BE2C (cell line): ENCODE measurements at regions not wholly inside any gene's neighbourhood (a gene's known extent, or its start where the extent isn't known, plus 50 kb on each side); places are given as distances from the start of the nearest gene placed in this dataset.

Experiments used
- DNase-seq: peaks from one replicate; pipeline ENCODE4 v3.0.0-alpha.2; 2020
- H3K27me3 ChIP-seq: fragments of 250-450 bp; sonication (Bioruptor Pico); 2 replicates; pipeline ENCODE4 v1.5.1; 2020; ENCODE audit warnings: mild to moderate bottlenecking
- H3K36me3 ChIP-seq: fragments of 250-450 bp; sonication (Bioruptor Pico); 2 replicates; pipeline ENCODE4 v1.5.1; 2020; ENCODE audit warnings: mild to moderate bottlenecking
- H3K4me1 ChIP-seq: fragments of 250-450 bp; sonication (Bioruptor Pico); 2 replicates; pipeline ENCODE4 v1.5.1; 2020
- H3K4me3 ChIP-seq: 2 replicates; pipeline ENCODE4 v1.5.1; 2011; ENCODE audit warnings: low read depth, low read length
- H3K9me3 ChIP-seq: fragments of 250-450 bp; sonication (Bioruptor Pico); 2 replicates; pipeline ENCODE4 v1.5.1; 2020
- CTCF ChIP-seq: IDR thresholded peaks from 2 replicates; pipeline ENCODE4 v1.5.1; 2012; ENCODE audit warnings: mild to moderate bottlenecking, low read depth, low read length

- DNase-seq: no peak
- H3K4me1 ChIP-seq: no peaks in the 10 kb centered on the region
- no peak for TF ChIP-seq CTCF
- H3K36me3 ChIP-seq: no peaks in the 10 kb centered on the region
- no peaks in the 10 kb centered on the region for H3K9me3 ChIP-seq
- H3K27me3 ChIP-seq: no peaks in the 10 kb centered on the region
- H3K4me3 ChIP-seq: no peak overlapping the region
These were observed 615.6 kb upstream of the ADAMTS9 start for GRCh38 chr3:65303431-65303830.

- no peak overlapping the region for H3K4me3 ChIP-seq
- TF ChIP-seq CTCF: no peak
- DNase-seq: no peak
- no peaks in the 10 kb centered on the region for H3K27me3 ChIP-seq
- no peaks in the 10 kb centered on the region for H3K9me3 ChIP-seq
- no peaks in the 10 kb centered on the region for H3K4me1 ChIP-seq
- H3K36me3 ChIP-seq: no peaks in the 10 kb centered on the region
These were observed 603.8 kb upstream of the ADAMTS9 start for GRCh38 chr3:65291448-65292125.

- H3K27me3 ChIP-seq: no peaks in the 10 kb centered on the region
- no peaks in the 10 kb centered on the region for H3K36me3 ChIP-seq
- no peak for TF ChIP-seq CTCF
- no peak overlapping the region for H3K4me3 ChIP-seq
- DNase-seq: no peak
- H3K4me1 ChIP-seq: no peaks in the 10 kb centered on the region
- no peaks in the 10 kb centered on the region for H3K9me3 ChIP-seq
These were observed 601.0 kb upstream of the ADAMTS9 start for GRCh38 chr3:65288776-65289175.

- no peaks in the 10 kb centered on the region for H3K9me3 ChIP-seq
- no peak overlapping the region for H3K4me3 ChIP-seq
- H3K27me3 ChIP-seq: no peaks in the 10 kb centered on the region
- no peaks in the 10 kb centered on the region for H3K4me1 ChIP-seq
- no peak for TF ChIP-seq CTCF
- no peak for DNase-seq
- H3K36me3 ChIP-seq: no peaks in the 10 kb centered on the region
These were observed 598.2 kb upstream of the ADAMTS9 start for GRCh38 chr3:65285956-65286355.

- no peak for TF ChIP-seq CTCF
- no peaks in the 10 kb centered on the region for H3K27me3 ChIP-seq
- no peak for DNase-seq
These were observed 597.2 kb upstream of the ADAMTS9 start for GRCh38 chr3:65284961-65285360.

GRCh38 chr3:65284546-65284945 lies 596.7 kb upstream of the ADAMTS9 start:
- no peak for TF ChIP-seq CTCF
- Histone ChIP-seq H3K4me3 (no peak overlapping the region), H3K4me1 (no peaks in the 10 kb centered on the region), H3K36me3 (no peaks in the 10 kb centered on the region), H3K27me3 (no peaks in the 10 kb centered on the region), H3K9me3 (no peaks in the 10 kb centered on the region)
- no peak for DNase-seq

More at GRCh38 chr3:65284961-65285360, 597.2 kb upstream of the ADAMTS9 start:
- H3K4me3 ChIP-seq: no peak overlapping the region
- H3K9me3 ChIP-seq: no peaks in the 10 kb centered on the region
- H3K36me3 ChIP-seq: no peaks in the 10 kb centered on the region
- H3K4me1 ChIP-seq: no peaks in the 10 kb centered on the region
